Right renal cortex interstitium (tissue), 3 donors: ENCODE measurements at regions not wholly inside any gene's neighbourhood (a gene's known extent, or its start where the extent isn't known, plus 50 kb on each side); places are given as distances from the start of the nearest gene placed in this dataset.

Source experiments
- DNase-seq, 3 donors: peaks; one replicate each; pipeline ENCODE4 v3.0.0-alpha.2; 2013; ENCODE audit warnings: low read depth in 3 of 3, low spot score in 2 of 3

- no peak for DNase-seq
Measured at GRCh38 chr1:34328281-34328799, 151.6 kb downstream of the C1orf94 start.

GRCh38 chr1:34330061-34330460, 153.4 kb downstream of the C1orf94 start:
- DNase-seq = no peak

- no peak for DNase-seq
Measured at GRCh38 chr1:34331020-34331926, 154.6 kb downstream of the C1orf94 start.

- no peak for DNase-seq
Measured at GRCh38 chr1:34332996-34333395, 156.3 kb downstream of the C1orf94 start.

- no peak for DNase-seq
Measured at GRCh38 chr1:34338871-34339270, 162.2 kb downstream of the C1orf94 start.

- DNase-seq = no peak
Measured at GRCh38 chr1:34341896-34342295, 165.2 kb downstream of the C1orf94 start.

- no peak for DNase-seq
Measured at GRCh38 chr1:34342334-34342733, 165.6 kb downstream of the C1orf94 start.

GRCh38 chr1:34346128-34346527, 169.4 kb downstream of the C1orf94 start:
- no peak for DNase-seq

GRCh38 chr1:34353409-34353808, 176.7 kb downstream of the C1orf94 start:
- no peak for DNase-seq

- no peak for DNase-seq
Measured at GRCh38 chr1:34354367-34354766, 177.7 kb downstream of the C1orf94 start.

- DNase-seq = no peak
Measured at GRCh38 chr1:34356853-34357252, 180.1 kb downstream of the C1orf94 start.

GRCh38 chr1:34358636-34359035, 181.9 kb downstream of the C1orf94 start:
- DNase-seq = no peak

- no peak for DNase-seq
Measured at GRCh38 chr1:34359411-34359810, 182.7 kb downstream of the C1orf94 start.

GRCh38 chr1:34360574-34360973, 183.9 kb downstream of the C1orf94 start:
- DNase-seq = no peak

GRCh38 chr1:34361121-34361520, 184.4 kb downstream of the C1orf94 start:
- no peak for DNase-seq

GRCh38 chr1:34361781-34362357, 185.2 kb downstream of the C1orf94 start:
- no peak for DNase-seq

- DNase-seq = no peak
Measured at GRCh38 chr1:34362949-34363348, 186.2 kb downstream of the C1orf94 start.

GRCh38 chr1:34363447-34363846, 186.7 kb downstream of the C1orf94 start:
- no peak for DNase-seq

- DNase-seq = no peak
Measured at GRCh38 chr1:34363915-34364314, 187.2 kb downstream of the C1orf94 start.

GRCh38 chr1:34364376-34364775, 187.7 kb downstream of the C1orf94 start:
- DNase-seq = no peak

- DNase-seq = no peak
Measured at GRCh38 chr1:34365295-34365694, 188.6 kb downstream of the C1orf94 start.
